HG02798 (cell line): ENCODE measurements at regions not wholly inside any gene's neighbourhood (a gene's known extent, or its start where the extent isn't known, plus 50 kb on each side); places are given as distances from the start of the nearest gene placed in this dataset.

Experiments
- ATAC-seq: cut with Tn5 transposase; IDR thresholded peaks from one replicate; pipeline ENCODE4 v1.9.1; 2021; ENCODE audit warnings: mild to moderate bottlenecking; ENCODE audit not compliant: unreplicated experiment, poor library complexity

DNA sequence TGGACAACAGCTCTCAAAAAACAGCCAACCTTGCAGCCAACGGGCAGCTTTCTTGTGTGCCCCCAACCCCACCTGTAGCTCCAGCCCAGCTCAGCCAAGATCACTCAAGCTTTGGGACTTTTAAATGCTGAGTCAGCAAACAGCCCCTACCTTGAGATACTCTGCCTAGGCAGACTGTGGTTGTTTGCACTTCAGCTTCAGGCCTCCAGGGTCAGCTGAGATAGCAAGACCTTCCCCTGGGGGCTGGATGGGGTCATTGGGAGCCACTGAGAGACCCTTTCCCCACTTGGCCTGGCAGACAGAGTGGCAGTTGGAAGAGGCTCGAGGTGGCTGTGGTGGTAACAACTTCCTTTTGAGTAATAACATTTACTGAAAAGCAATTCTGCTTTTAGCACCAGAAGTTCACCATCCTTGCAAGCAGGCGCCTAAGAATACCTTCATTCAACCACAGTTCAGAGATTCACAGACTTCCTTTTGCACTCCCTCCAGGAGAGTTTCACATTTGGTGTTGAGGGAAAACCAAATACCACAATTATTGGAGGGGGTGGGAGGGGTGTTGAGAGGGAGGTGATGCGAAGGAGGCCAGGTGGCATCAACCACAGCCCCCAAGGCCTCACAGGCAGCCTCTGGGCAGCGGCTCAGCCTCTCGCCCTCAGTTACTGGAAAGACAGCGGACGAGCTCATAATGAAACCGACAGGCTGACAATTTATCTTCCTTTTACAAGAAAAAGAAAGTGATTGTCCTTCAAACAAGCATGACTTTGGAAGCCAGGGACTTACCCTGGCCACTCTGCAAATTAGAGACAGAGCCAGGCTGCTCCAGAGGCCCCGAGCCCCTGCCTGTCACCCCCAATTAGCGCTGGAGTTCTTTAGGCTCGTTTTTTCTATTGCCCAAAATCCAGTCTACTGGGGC, 148.1 kb downstream of the CEBPB start:
- peak; percentile 66 for ATAC-seq

DNA sequence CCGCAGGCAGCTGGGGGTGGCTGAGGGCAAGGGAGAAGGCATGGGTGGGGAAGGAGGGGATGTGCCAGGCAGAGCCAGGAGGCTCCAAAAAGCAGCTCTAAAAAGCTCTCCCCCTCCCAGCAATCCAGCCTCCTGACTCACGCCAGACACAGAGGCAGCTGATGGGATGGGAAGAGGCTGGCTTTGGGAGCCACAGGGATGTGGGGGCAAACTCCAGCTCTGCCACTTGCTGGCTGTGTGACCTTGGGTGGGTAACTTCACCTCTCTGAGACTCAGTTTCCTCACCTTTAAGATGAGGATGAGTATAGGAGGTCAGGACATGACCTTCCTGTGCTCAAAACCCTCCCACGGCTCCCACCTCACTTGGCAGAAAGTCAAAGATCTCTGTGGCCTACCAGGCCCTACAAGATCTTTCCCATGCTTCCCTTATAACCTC, 148.9 kb downstream of the CEBPB start:
- ATAC-seq: no peak

- no peak for ATAC-seq
Observed at GRCh38 chr20:50340541-50340940, 149.9 kb downstream of the CEBPB start.

DNA sequence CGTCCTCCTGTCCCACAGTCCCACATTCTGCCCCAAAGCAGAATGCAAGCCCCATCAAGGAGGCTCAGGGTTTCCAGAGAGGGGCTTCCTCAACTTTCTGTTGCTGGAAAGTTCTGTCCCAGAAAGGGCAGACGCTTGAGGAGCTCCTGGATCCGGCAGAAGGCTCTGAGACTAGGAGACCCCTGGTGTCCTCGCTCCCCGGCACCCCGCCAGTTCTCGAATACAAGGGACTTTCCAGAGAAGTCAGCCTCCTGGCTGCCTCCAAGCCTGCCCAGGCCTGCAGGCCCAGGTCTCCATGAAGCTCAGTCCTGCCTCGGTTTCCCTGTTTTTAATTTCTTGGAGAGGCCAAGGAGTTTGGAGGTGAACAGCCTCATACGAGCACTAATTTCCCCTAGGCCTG, 150.4 kb downstream of the CEBPB start:
- ATAC-seq: no peak

GRCh38 chr20:50341880-50342637, 151.4 kb downstream of the CEBPB start:
- ATAC-seq: no peak

GRCh38 chr20:50342638-50343102, 152.0 kb downstream of the CEBPB start:
- ATAC-seq: no peak

- no peak for ATAC-seq
Observed at GRCh38 chr20:50343125-50343489, 152.5 kb downstream of the CEBPB start.

DNA sequence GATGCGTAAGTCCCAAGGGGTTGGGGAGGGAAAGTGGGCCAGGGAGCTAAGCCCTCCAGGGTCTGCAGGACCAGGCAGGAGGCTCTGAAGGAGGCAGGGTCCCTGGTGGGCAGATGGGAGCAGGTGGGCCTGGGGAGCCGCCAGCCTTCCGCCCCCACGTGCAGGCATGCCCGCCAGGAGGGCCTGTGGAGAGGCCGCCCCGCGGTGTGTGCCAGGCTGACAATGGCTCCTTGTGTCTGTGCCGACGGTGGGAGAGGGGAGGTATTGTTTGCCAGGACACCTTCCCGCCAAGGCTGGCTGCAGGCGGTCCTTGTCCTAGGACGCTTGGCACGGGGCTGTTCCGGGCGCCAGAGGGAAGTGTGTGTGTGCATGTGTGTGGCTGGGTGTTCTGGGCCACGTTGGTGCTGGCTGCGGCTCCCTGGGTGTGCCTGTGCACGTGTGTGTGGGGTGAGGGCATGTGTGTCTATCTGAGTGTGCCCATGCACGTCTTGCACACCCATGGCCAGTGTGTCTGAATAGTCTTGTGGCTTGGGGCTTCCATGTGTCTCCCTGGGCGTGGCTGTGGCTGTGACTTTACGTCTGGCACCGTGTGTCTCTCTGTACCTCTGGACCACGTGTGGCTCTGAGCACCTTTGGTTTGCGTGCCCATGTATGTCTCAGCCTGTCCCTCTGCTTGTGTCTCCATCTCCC, 153.0 kb downstream of the CEBPB start:
- no peak for ATAC-seq

DNA sequence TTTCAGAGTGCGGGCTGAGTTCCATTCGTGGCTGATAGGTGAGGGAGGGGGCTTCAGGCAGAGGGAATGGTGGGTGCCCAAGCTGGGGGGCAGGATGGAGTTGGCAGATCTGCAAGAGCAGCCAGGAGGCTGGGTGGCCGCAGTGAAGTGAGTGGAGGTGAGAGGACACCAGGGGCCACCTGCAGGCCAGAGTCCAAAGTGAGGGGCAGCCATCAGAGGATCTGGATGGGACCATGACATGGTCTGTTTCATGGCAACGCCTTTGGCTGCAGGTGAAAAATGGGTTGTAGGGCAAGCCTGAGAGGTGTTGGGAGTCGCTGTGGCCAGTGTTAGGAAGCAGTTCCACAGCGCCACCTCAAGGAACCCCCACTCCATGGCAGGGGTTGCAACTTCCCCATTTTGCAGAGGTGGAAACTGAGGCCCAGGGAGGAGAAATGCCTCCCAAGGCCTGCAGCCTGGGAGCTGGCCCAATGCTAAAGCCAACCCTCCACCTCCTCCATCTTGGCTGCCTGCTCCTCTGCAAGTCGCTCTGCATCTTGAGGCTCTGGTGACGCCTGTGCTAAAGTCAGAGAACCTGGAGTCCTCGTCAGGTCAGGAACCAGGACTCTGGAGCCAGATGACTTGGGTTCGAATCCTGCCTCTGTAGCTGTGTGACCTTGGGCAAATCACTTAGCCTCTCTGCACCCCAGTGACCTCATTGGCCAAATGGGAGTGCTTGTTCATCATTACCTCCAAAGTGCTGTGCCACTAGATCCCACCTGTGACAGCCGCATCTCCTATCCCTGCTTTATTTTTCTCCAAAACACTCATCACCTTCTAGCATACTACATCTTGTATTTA, 153.8 kb downstream of the CEBPB start:
- ATAC-seq: no peak

DNA sequence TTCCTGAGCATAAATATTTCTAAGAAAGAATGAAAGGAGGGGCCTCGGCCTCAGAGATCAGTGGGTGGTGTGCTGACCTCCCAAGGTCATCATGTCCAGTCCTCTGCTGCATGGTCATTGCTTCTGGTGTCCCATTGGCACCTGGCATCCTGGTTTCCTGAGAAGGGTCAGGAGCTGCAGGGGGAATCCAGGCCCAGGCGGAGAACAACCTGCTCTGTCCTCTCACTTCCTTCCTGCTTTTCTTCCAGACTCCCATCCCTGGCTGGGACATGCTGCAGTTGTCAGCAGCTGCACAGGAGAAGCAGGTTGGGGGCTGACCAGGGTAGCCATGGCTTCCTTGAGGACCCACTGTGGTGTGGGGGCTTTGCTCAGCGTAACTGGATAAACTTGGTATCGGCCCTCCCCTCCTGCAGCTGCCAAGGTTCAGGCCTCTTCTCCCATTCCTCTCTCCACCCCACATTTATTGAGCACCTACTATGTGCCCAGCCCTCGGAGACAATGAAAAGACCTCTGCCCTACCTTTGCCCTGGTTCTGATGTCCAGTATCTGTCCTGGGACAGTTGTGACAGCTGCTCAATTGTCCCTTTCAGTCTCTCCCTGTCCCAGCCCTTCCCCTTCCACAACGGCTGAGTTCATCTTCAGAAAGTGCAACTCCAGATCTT, 155.2 kb downstream of the CEBPB start:
- no peak for ATAC-seq

DNA sequence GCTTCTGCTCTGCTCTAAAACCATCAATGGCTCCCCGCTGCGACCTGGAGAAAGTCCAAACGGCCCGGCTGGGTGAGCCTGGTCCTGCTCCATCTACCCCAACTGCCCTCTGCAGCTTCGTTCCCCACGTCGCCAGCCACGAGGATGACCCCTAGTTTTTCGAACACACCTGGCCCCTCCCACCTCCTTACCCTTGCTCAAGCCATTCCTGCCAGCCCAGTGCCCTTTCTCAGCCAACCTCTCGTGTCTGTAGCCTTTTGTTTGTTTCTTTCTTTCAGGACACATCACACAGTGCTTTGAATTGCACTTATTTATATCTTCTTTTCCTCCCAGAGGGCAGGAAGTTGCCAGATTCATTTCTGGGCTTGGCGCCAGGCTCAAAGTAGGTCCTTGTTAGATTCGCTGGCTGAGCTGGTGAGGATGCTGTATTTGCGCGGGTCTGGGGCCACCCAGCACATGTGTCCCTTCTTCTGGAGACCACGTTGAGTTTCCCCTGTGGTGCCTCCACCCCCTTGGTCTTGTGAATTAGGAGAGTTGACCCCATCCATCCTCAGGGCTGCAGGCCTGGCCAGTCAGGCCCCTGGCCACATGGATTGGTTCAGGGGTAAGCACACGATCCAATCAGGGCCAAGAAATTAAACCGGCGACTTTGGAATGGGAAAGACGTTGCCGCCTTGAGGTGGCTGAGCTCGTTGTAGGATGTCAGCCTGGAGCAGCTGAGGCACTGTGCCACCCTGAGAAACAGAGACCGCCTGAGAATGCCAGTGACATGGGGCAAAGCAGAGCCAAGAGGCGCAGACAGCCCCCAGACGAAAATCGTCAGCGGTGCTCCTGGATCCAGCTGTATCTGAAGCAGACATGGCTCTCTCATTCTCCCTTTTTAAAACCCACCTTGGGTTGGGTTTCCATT, 156.0 kb downstream of the CEBPB start:
- ATAC-seq: no peak

GRCh38 chr20:50347284-50348063, 156.8 kb downstream of the CEBPB start:
- no peak for ATAC-seq

DNA sequence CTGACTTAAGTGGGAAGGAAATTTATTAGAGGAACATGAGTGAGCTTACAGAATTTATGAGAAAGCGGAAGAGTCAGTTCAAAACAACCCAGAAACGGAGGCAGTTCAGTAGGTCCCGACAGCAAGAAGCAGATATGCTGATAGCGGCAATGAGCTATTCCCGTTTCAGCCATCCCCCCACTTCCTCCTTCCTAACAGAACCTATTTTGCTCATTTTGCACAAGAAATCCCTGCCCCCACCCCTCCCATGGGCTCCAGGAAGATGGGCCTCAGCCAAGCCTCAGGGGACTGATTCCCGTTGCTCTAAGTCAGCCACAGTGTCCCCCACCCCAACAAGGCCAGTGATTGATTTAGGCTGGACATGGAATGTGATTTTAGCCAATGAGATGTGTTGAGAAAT, 157.5 kb downstream of the CEBPB start:
- ATAC-seq: no peak

DNA sequence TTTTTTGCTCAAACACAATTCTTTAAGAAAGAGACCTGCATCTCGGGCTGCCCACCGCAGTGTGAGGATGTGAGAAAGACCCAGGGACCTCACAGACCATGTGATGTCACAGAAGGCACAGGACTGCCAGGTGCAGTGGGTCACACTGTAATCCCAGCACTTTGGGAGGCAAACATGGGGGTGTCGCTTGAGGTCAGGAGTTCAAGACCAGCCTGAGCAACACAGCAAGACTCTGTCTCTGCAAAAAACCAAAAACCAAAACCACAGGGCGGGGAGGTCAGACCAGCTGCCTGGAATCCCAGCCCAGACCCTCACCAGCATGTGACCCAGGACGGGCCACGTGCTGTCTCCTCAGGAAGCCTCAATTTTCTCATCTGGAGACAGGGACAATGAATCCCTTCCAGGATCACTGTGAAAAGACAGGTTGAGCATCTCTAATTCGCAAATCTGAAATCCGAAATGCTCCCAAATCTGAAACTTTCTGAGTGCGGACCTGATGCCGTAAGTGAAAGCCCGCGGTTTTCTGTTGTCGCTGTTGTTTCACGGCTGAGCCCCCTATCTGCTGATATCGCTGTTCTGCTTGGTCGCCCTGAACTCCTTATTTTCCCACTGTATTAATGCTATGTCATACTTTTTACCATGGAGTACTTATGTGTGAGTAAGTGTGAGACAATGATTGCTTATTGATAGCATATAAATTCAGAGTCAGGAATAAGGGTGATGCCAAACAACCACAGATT, 159.5 kb upstream of the PTPN1 start:
- ATAC-seq: no peak

DNA sequence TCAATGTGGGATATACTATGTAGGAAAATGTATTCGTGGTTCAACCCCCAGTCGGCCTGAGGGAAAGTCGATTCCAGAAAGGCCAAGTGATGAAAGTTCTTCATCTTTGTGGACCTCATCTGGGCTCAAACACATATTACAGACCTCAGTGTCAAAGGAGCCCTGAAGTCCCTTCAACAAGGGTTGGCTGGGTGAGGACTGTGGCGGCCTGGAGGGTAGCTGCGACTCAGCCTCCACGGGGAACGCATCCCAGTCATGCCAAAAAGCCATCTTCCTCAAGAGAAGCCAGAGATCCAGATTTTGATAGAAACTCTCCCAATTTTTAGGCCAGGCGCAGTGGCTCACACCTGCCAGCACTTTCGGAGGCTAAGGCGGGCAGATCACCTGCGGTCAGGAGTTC, 158.6 kb upstream of the PTPN1 start:
- ATAC-seq: no peak

GRCh38 chr20:50353289-50353961, 156.8 kb upstream of the PTPN1 start:
- ATAC-seq: no peak
